B cell (primary cell): ENCODE measurements at regions not wholly inside any gene's neighbourhood (a gene's known extent, or its start where the extent isn't known, plus 50 kb on each side); places are given as distances from the start of the nearest gene placed in this dataset.

Source experiments
- ATAC-seq: fragments of 200-7000 bp; cut with Tn5 transposase; one replicate; pipeline ENCODE4 v1.10.0; 2021; ENCODE audit warnings: low read depth, mild to moderate bottlenecking, moderate number of reproducible peaks, moderate library complexity
- CTCF ChIA-PET: fragments of 350-600 bp; sonication (Branson Sonifier 250); formaldehyde crosslinking; loops from one replicate; lab custom pipeline; 2021; ENCODE audit warnings: antibody characterized with exemption, inconsistent platforms; lab: Charles Lee
- POLR2A ChIA-PET: fragments of 350-600 bp; sonication (Branson Sonifier 250); formaldehyde crosslinking; loops from one replicate; lab custom pipeline; 2021; ENCODE audit warnings: antibody characterized with exemption; lab: Charles Lee
- DNase-seq: peaks from one replicate; pipeline ENCODE4 v3.0.0; 2013
- H2AFZ ChIP-seq: 2 replicates; pipeline ENCODE4 v1.6.1; 2012; ENCODE audit warnings: mild to moderate bottlenecking, low read depth, low read length; ENCODE audit not compliant: insufficient read depth, poor library complexity, severe bottlenecking
- H3K27ac ChIP-seq, 2 donors: 1 replicate in 1 of 2; 2 replicates in 1 of 2; pipeline ENCODE4 v1.5.1; 2012 to 2013; ENCODE audit warnings: low read length in 2 of 2, mild to moderate bottlenecking in 2 of 2, moderate library complexity in 1 of 2
- H3K27me3 ChIP-seq, 4 experiments: fragments of 200-600 bp in 1 of 4; sonication (generic) in 1 of 4; replicated peaks in 1 of 4; 1 replicate in 2 of 4; 2 replicates in 2 of 4; pipeline versions ENCODE4 v1.6.1 to v1.7.0; 2013 to 2016; ENCODE audit warnings: low read length in 3 of 4, mild to moderate bottlenecking in 2 of 4, mixed read lengths in 1 of 4, moderate library complexity in 1 of 4; ENCODE audit not compliant: insufficient read depth in 4 of 4, control insufficient read depth in 3 of 4; ENCODE audit errors: control extremely low read depth in 1 of 4
- H3K36me3 ChIP-seq, 2 experiments: replicated peaks in 1 of 2; 1 replicate in 1 of 2; 2 replicates in 1 of 2; pipeline versions ENCODE4 v1.6.1 to v1.7.1; 2013; ENCODE audit warnings: low read length in 1 of 2; ENCODE audit not compliant: insufficient read depth in 2 of 2, control insufficient read depth in 1 of 2; ENCODE audit errors: control extremely low read depth in 1 of 2, extremely low read depth in 1 of 2
- H3K4me1 ChIP-seq, 2 donors: fragments of 200-600 bp in 1 of 2; sonication (generic) in 1 of 2; 1 replicate in 1 of 2; 2 replicates in 1 of 2; pipeline versions ENCODE4 v1.5.1 to v1.6.1; 2013 to 2017; ENCODE audit warnings: low read length in 2 of 2; ENCODE audit not compliant: control insufficient read depth in 2 of 2, insufficient read depth in 2 of 2
- H3K4me2 ChIP-seq: replicated peaks from 2 replicates; pipeline ENCODE3; 2012; ENCODE audit warnings: mild to moderate bottlenecking, low read depth, low read length; ENCODE audit not compliant: poor library complexity, severe bottlenecking
- H3K4me3 ChIP-seq, 5 experiments: fragments of 200-600 bp in 1 of 5; sonication (generic) in 1 of 5; 1 replicate in 3 of 5; 2 replicates in 2 of 5; pipeline versions ENCODE4 v1.5.1 to v1.7.0; 2011 to 2016; ENCODE audit warnings: low read length in 4 of 5, mild to moderate bottlenecking in 4 of 5, low read depth in 2 of 5, control low read depth in 1 of 5, moderate library complexity in 1 of 5; ENCODE audit not compliant: insufficient read depth in 1 of 5; ENCODE audit errors: control extremely low read depth in 1 of 5, extremely low read depth in 1 of 5
- H3K79me2 ChIP-seq: fragments of 200-600 bp; sonication (generic); one replicate; pipeline ENCODE4 v1.6.0; 2016; ENCODE audit warnings: low read length; ENCODE audit not compliant: control insufficient read depth, insufficient read depth
- H3K9ac ChIP-seq: fragments of 200-600 bp; sonication (generic); 2 replicates; pipeline ENCODE4 v1.6.1; 2017; ENCODE audit warnings: mild to moderate bottlenecking, low read length, moderate library complexity
- H3K9me3 ChIP-seq, 3 donors: one replicate each; pipeline versions ENCODE4 v1.6.1 to v1.7.1; 2013; ENCODE audit warnings: low read length in 2 of 3; ENCODE audit not compliant: control insufficient read depth in 2 of 3, insufficient read depth in 1 of 3; ENCODE audit errors: control extremely low read depth in 1 of 3
- H4K20me1 ChIP-seq: 2 replicates; pipeline ENCODE4 v1.6.0; 2012; ENCODE audit warnings: mild to moderate bottlenecking, low read length; ENCODE audit not compliant: insufficient read depth, control insufficient read depth, poor library complexity, severe bottlenecking
- H3K27ac Mint-ChIP-seq: one replicate; pipeline ENCODE4 v1.8.0; 2021; ENCODE audit warnings: mixed read lengths
- H3K27me3 Mint-ChIP-seq: one replicate; pipeline ENCODE4 v1.8.0; 2021; ENCODE audit warnings: mixed read lengths
- H3K4me1 Mint-ChIP-seq: one replicate; pipeline ENCODE4 v1.8.0; 2021; ENCODE audit warnings: mixed read lengths
- H3K4me3 Mint-ChIP-seq: one replicate; pipeline ENCODE4 v1.8.0; 2021; ENCODE audit warnings: mixed read lengths
- H3K9me3 Mint-ChIP-seq: one replicate; pipeline ENCODE4 v1.8.0; 2022; ENCODE audit warnings: mixed read lengths; ENCODE audit not compliant: insufficient read depth
- EZH2 ChIP-seq: IDR thresholded peaks from 2 replicates; pipeline ENCODE4 v1.6.1; 2012; ENCODE audit warnings: borderline replicate concordance, low read depth, mild to moderate bottlenecking, moderate library complexity, low read length; ENCODE audit not compliant: insufficient read depth, poor library complexity, severe bottlenecking
- intact Hi-C: fragments of 100-400 bp; cut with micrococcal nuclease; formaldehyde crosslinking; loops from one replicate; pipeline ENCODE4 v1.10.0; 2022
- TF ChIP-seq, protein P1 (sequence below): fragments of 200-600 bp; IDR thresholded peaks from one replicate; pipeline ENCODE4 v1.8.0; 2022; ENCODE audit warnings: antibody characterized with exemption, mild to moderate bottlenecking

DNA sequence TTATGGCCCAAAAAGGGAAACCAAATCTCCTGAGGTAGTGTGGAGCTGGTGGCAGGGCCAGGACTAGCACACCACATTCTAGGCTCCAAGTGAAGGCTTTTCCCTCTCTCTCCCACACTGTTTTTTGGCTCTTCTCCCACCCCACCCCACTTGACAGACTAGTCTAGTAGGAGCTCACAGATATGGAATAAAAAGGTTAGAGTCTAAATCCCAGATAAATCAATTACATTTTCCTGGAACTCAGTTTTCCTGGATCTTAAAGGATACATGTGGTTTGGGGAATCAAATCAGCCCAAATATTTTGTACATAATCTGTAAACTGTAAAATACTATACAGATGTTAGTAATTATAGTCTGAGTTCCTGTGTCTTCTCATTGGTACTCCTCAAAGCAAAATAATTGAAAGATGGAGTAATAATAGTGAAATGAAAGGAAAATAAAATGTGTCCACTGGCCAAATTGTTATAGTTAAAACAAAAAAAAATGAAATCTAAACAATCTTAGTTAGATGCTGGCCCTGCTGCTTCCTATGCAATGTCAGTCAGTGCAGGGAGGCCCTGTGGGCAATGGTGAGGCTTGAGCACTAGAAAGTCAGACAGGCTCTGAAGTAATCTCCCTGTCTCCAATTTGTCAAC lies 370.4 kb upstream of the CPEB2 start:
- no peaks in the 10 kb centered on the region for H3K27me3 Mint-ChIP-seq
- H3K9me3 Mint-ChIP-seq, result peaks cover 5% of the 10 kb centered on the region
- intact Hi-C loops, result no loop called here
- Histone ChIP-seq H3K4me2 (no peak overlapping the region), H4K20me1 (no peaks in the 10 kb centered on the region), H3K4me1 (no peaks in the 10 kb centered on the region), H3K9me3 (no peaks in the 10 kb centered on the region), H3K27me3 (no peaks in the 10 kb centered on the region), H2AFZ (no peak overlapping the region), H3K9ac (no peak overlapping the region), H3K36me3 (no peaks in the 10 kb centered on the region), H3K27ac (no peak overlapping the region), H3K4me3 (no peak overlapping the region), H3K79me2 (no peaks in the 10 kb centered on the region)
- POLR2A ChIA-PET, result no interaction called here
- TF ChIP-seq, protein P1, sequence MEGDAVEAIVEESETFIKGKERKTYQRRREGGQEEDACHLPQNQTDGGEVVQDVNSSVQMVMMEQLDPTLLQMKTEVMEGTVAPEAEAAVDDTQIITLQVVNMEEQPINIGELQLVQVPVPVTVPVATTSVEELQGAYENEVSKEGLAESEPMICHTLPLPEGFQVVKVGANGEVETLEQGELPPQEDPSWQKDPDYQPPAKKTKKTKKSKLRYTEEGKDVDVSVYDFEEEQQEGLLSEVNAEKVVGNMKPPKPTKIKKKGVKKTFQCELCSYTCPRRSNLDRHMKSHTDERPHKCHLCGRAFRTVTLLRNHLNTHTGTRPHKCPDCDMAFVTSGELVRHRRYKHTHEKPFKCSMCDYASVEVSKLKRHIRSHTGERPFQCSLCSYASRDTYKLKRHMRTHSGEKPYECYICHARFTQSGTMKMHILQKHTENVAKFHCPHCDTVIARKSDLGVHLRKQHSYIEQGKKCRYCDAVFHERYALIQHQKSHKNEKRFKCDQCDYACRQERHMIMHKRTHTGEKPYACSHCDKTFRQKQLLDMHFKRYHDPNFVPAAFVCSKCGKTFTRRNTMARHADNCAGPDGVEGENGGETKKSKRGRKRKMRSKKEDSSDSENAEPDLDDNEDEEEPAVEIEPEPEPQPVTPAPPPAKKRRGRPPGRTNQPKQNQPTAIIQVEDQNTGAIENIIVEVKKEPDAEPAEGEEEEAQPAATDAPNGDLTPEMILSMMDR, result no peak
- no peak for TF ChIP-seq EZH2
- no peak for DNase-seq
- no peaks in the 10 kb centered on the region for H3K4me1 Mint-ChIP-seq
- H3K4me3 Mint-ChIP-seq, result no peak overlapping the region
- no peak overlapping the region for H3K27ac Mint-ChIP-seq
- ATAC-seq, result no peak
- CTCF ChIA-PET, result no interaction called here

- Histone ChIP-seq H3K9ac (no peak overlapping the region), H3K36me3 (no peaks in the 10 kb centered on the region), H4K20me1 (no peaks in the 10 kb centered on the region), H3K27me3 (no peaks in the 10 kb centered on the region), H2AFZ (no peak overlapping the region), H3K4me1 (no peaks in the 10 kb centered on the region), H3K79me2 (no peaks in the 10 kb centered on the region), H3K27ac (no peak overlapping the region), H3K9me3 (no peaks in the 10 kb centered on the region), H3K4me3 (no peak overlapping the region), H3K4me2 (no peak overlapping the region)
- no peak for TF ChIP-seq EZH2
- TF ChIP-seq, protein P1, result no peak
- H3K27me3 Mint-ChIP-seq, result peaks cover 8% of the 10 kb centered on the region
- CTCF ChIA-PET, result no interaction called here
- no peaks in the 10 kb centered on the region for H3K4me1 Mint-ChIP-seq
- no peak overlapping the region for H3K4me3 Mint-ChIP-seq
- intact Hi-C loops, result no loop called here
- H3K9me3 Mint-ChIP-seq, result peaks cover 5% of the 10 kb centered on the region
- ATAC-seq (no peak), DNase-seq (no peak)
- H3K27ac Mint-ChIP-seq, result no peak overlapping the region
- POLR2A ChIA-PET, result no interaction called here
Observed at GRCh38 chr4:14636563-14636962, 365.7 kb upstream of the CPEB2 start.
